Raji (cell line): ENCODE measurements at regions not wholly inside any gene's neighbourhood (a gene's known extent, or its start where the extent isn't known, plus 50 kb on each side); places are given as distances from the start of the nearest gene placed in this dataset.

Experiments
- POLR2A ChIP-seq: IDR thresholded peaks from 2 replicates; pipeline ENCODE4 v1.6.1; 2011; ENCODE audit warnings: low read depth, low read length, control low read depth; ENCODE audit not compliant: insufficient read depth

- TF ChIP-seq POLR2A = no peak
Measured at GRCh38 chr13:73776151-73776785, 357.9 kb downstream of the KLF12 start.

- no peak for TF ChIP-seq POLR2A
Measured at GRCh38 chr13:73773168-73773549, 361.0 kb downstream of the KLF12 start.

- TF ChIP-seq POLR2A = no peak
Measured at GRCh38 chr13:73772449-73773167, 361.6 kb downstream of the KLF12 start.

DNA sequence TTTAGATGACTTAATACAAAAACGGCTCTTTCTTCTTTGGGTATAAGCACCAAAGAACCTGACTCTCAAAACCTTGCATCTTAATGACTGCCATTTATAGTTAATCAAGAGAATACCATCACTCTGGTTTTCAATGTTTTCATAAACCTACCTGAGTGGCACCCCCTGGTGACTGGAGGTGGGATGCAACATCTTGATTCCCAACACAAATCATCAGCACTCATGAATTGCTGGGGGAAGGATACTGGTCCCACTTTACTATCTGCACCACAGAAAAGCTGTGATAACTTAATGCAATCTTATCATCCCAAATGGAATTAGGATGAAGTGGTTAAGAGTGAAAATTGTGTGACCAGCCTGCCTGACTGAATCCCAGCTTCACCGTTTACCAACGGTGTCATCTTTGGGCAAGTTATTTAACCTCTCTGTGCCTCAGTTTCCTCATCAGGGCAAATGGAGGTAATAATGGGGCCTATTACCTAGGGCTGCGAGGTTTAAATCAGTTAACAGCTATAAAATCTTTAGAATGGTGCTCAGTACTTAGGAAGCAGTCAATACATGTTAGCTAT lies 366.4 kb downstream of the KLF12 start:
- TF ChIP-seq POLR2A = no peak

GRCh38 chr13:73767191-73767741 lies 366.9 kb downstream of the KLF12 start:
- TF ChIP-seq POLR2A = no peak

DNA sequence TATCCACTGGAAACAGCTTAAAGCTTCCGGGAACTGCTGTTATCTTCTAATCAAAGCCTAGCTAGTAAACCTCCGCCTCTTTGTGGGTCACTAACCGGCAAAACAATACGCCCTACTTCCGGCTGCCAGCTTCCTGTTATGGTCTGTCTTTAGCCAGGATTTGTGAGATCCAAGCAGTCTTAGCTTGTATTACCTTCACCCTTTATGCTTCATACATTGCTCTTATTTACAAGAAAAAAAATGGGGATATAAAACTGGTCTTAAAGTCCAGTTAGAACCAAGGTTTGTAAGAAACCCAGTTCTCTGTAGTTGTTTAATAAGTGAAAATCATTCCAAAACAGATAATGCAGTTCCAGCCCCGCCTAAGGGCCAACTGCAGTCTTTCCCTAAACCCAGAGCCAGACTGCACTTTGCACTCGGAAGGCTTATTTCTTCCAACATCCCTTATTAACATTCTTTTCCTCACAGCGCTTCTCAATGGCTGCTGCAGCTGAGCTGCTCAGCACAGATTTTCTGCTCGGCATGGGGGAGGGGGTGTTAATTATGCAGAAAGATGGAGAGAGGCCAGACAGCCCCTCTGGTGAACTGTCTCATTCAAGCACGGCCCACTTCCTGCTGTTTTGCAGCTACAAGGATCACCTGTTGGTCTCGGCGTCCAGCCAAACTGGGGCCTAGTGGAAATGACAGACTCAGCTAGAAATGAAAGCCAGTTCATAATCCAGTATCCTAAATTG lies 368.4 kb downstream of the KLF12 start:
- TF ChIP-seq POLR2A = no peak

- TF ChIP-seq POLR2A = no peak
Measured at GRCh38 chr13:73759434-73759833, 374.8 kb downstream of the KLF12 start.

GRCh38 chr13:73757481-73758233 lies 376.5 kb downstream of the KLF12 start:
- TF ChIP-seq POLR2A = no peak

GRCh38 chr13:73754727-73755292 lies 379.4 kb downstream of the KLF12 start:
- no peak for TF ChIP-seq POLR2A

DNA sequence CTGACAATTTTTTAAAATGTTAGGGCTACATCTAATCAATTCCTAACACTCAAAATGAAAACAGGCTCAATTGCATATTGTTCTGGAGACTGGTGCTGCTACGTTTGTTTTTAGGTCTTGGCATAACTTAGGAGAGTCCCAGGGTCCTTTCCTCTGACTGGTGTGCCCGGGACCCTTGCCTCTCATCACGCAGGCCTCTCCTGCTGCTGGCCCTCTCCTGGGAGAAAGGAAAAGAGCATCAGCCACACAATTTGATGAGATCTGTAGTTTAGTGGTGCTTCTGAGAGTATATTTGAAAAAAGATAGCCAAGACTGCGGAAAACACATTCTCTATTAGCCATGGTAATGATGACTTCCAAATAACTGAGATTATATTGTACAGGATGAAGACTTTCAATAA lies 380.0 kb downstream of the KLF12 start:
- TF ChIP-seq POLR2A = no peak

- no peak for TF ChIP-seq POLR2A
Measured at GRCh38 chr13:73751290-73751689, 382.9 kb downstream of the KLF12 start.

GRCh38 chr13:73748404-73748803 lies 385.8 kb downstream of the KLF12 start:
- TF ChIP-seq POLR2A = no peak

DNA sequence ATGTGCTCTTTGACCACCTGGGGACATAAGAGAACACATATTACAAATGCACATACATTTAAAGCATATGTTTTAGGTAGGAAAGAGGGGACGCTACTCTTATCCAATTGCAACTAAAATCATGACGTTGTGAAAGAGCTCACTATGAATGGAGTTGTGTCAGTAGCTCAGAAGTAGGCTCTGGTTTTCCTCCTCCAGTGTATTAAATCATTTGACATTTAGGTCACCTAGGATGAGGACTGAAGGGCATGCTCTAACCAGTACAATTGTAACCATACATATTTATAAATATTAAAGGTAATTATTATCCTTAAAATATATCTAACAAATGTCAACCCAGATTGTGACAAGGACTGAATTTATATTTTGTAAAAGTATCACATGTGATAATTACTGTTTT lies 389.0 kb downstream of the KLF12 start:
- TF ChIP-seq POLR2A = no peak

- TF ChIP-seq POLR2A = no peak
Measured at GRCh38 chr13:73742982-73743381, 391.2 kb downstream of the KLF12 start.
